ENCODE measurements at regions not wholly inside any gene's neighbourhood (a gene's known extent, or its start where the extent isn't known, plus 50 kb on each side); places are given as distances from the start of the nearest gene placed in this dataset.

- DNase-seq (ENCODE audit: low spot score): no peak
Observed at GRCh38 chr4:63049278-63049677, 1360.0 kb downstream of the TECRL start.

GRCh38 chr4:63036159-63036866 lies 1372.9 kb downstream of the TECRL start:
- DNase-seq (ENCODE audit: low spot score): no peak

GRCh38 chr4:63029380-63029779 lies 1379.9 kb downstream of the TECRL start:
- no peak for DNase-seq (ENCODE audit: low spot score)

- no peak for DNase-seq (ENCODE audit: low spot score)
Observed at GRCh38 chr4:63020661-63021060, 1388.6 kb downstream of the TECRL start.

GRCh38 chr4:63017300-63017699 lies 1392.0 kb downstream of the TECRL start:
- DNase-seq (ENCODE audit: low spot score): no peak

- DNase-seq (ENCODE audit: low spot score): no peak
Observed at GRCh38 chr4:62970846-62971245, 1438.4 kb downstream of the TECRL start.

- DNase-seq (ENCODE audit: low spot score): no peak
Observed at GRCh38 chr4:62960415-62960814, 1448.8 kb downstream of the TECRL start.

GRCh38 chr4:62953752-62954151 lies 1455.5 kb downstream of the TECRL start:
- DNase-seq (ENCODE audit: low spot score): no peak

- no peak for DNase-seq (ENCODE audit: low spot score)
Observed at GRCh38 chr4:62952366-62952765, 1456.9 kb downstream of the TECRL start.

- DNase-seq (ENCODE audit: low spot score): no peak
Observed at GRCh38 chr4:62948108-62948507, 1461.1 kb downstream of the TECRL start.

GRCh38 chr4:62940229-62940628 lies 1469.0 kb downstream of the TECRL start:
- DNase-seq (ENCODE audit: low spot score): no peak

GRCh38 chr4:62930884-62931283 lies 1478.4 kb downstream of the TECRL start:
- DNase-seq (ENCODE audit: low spot score): no peak

GRCh38 chr4:62928483-62928882 lies 1480.8 kb downstream of the TECRL start:
- no peak for DNase-seq (ENCODE audit: low spot score)

- DNase-seq (ENCODE audit: low spot score): no peak
Observed at GRCh38 chr4:62927574-62927973, 1481.7 kb downstream of the TECRL start.

- no peak for DNase-seq (ENCODE audit: low spot score)
Observed at GRCh38 chr4:62923783-62924182, 1485.5 kb downstream of the TECRL start.

GRCh38 chr4:62917649-62918048 lies 1491.6 kb downstream of the TECRL start:
- no peak for DNase-seq (ENCODE audit: low spot score)

GRCh38 chr4:62914758-62915157 lies 1494.5 kb downstream of the TECRL start:
- no peak for DNase-seq (ENCODE audit: low spot score)

- no peak for DNase-seq (ENCODE audit: low spot score)
Observed at GRCh38 chr4:62913065-62913464, 1496.2 kb downstream of the TECRL start.

- no peak for DNase-seq (ENCODE audit: low spot score)
Observed at GRCh38 chr4:62912531-62912930, 1496.7 kb downstream of the TECRL start.

GRCh38 chr4:62909238-62909637 lies 1500.0 kb downstream of the TECRL start:
- no peak for DNase-seq (ENCODE audit: low spot score)

GRCh38 chr4:62901101-62901500 lies 1508.1 kb downstream of the TECRL start:
- no peak for DNase-seq (ENCODE audit: low spot score)

GRCh38 chr4:62899646-62900364 lies 1509.4 kb downstream of the TECRL start:
- DNase-seq (ENCODE audit: low spot score): no peak

- DNase-seq (ENCODE audit: low spot score): no peak
Observed at GRCh38 chr4:62898115-62898514, 1511.1 kb downstream of the TECRL start.

GRCh38 chr4:62896721-62897120 lies 1512.5 kb downstream of the TECRL start:
- no peak for DNase-seq (ENCODE audit: low spot score)

All from pons (tissue), 1 donor.